Heart left ventricle (tissue), 16 donors: ENCODE measurements at regions not wholly inside any gene's neighbourhood (a gene's known extent, or its start where the extent isn't known, plus 50 kb on each side); places are given as distances from the start of the nearest gene placed in this dataset.

ENCODE experiments used
- ATAC-seq, 4 donors: fragments of 200-7000 bp; cut with Tn5 transposase; one replicate each; pipeline ENCODE4 v1.9.1; 2020 to 2022; ENCODE audit warnings: moderate library complexity in 4 of 4, mild to moderate bottlenecking in 3 of 4, moderate number of reproducible peaks in 1 of 4
- DNase-seq, 5 donors: peaks; one replicate each; pipeline ENCODE4 v3.0.0-alpha.2; 2020
- H3K27ac ChIP-seq, 12 donors: fragments of 200-600 bp; sonication (generic) in 4 of 12; one replicate each; pipeline versions ENCODE4 v1.5.0 to v1.8.0; 2016 to 2022; ENCODE audit warnings: mild to moderate bottlenecking in 2 of 12
- H3K27me3 ChIP-seq, 9 donors: fragments of 200-600 bp; sonication (generic) in 2 of 9; one replicate each; pipeline versions ENCODE4 v1.5.1 to v1.8.0; 2016 to 2022; ENCODE audit warnings: mild to moderate bottlenecking in 3 of 9
- H3K36me3 ChIP-seq, 9 donors: fragments of 200-600 bp; sonication (generic) in 2 of 9; one replicate each; pipeline versions ENCODE4 v1.5.0 to v1.8.0; 2018 to 2022; ENCODE audit warnings: mild to moderate bottlenecking in 2 of 9
- H3K4me1 ChIP-seq, 12 donors: fragments of 200-600 bp; sonication (generic) in 4 of 12; one replicate each; pipeline versions ENCODE4 v1.5.0 to v1.8.0; 2016 to 2022; ENCODE audit warnings: mild to moderate bottlenecking in 3 of 12
- H3K4me3 ChIP-seq, 12 donors: fragments of 200-600 bp; sonication (generic) in 4 of 12; one replicate each; pipeline versions ENCODE4 v1.5.0 to v1.8.0; 2017 to 2022; ENCODE audit warnings: mild to moderate bottlenecking in 9 of 12, moderate library complexity in 4 of 12
- H3K9me3 ChIP-seq, 12 donors: fragments of 200-600 bp; sonication (generic) in 4 of 12; one replicate each; pipeline versions ENCODE4 v1.5.0 to v1.8.0; 2016 to 2022; ENCODE audit warnings: mild to moderate bottlenecking in 1 of 12
- CTCF ChIP-seq, 12 donors: fragments of 200-600 bp; sonication (generic) in 4 of 12; IDR thresholded peaks; one replicate each; pipeline versions ENCODE4 v1.5.0 to v1.8.0; 2018 to 2022; ENCODE audit warnings: antibody characterized with exemption in 12 of 12, mild to moderate bottlenecking in 5 of 12
- POLR2A ChIP-seq, 2 donors: fragments of 450-650 bp; IDR thresholded peaks; one replicate each; pipeline ENCODE4 v1.6.1; 2017; ENCODE audit warnings: antibody characterized with exemption in 2 of 2, mild to moderate bottlenecking in 2 of 2, moderate library complexity in 2 of 2
- WGBS, 4 donors: extraction: QIAGEN DNeasy Blood & Tissue Kit in 2 of 4; methylation state at CpG; one replicate each; pipeline versions ENCODE4 v1.1.5 to v1.1.7; 2013 to 2018; 5-methylcytosine and 5-hydroxymethylcytosine counted together
- intact Hi-C, 10 donors: fragments of 100-400 bp; cut with DNase I; formaldehyde crosslinking; loops; one replicate each; pipeline versions ENCODE4 v1.11.1 to v1.14.2; 2022
- donor health status: ischemic (EF 13 %, LVEDD 7.1; RV severe dilation, severe dysfunction).
- donor health status: healthy with polysubstance abuse.
- donor health status: DM: no; HTN: yes; CAD: no.
- donor health status: DM: no; HTN: no; CAD: no.
- donor health status: ischemic (EF 25% LVEDD 6.9; RV normal size, moderate dysfunction).
- donor health status: ischemic (EF 25% LVEDD 5.7; RV mildly dilated, moderate dysfunction).
- donor health status: healthy.
- donor health status: DM: yes; HTN: yes; CAD: no.
- donor health status: ischemic (EF 35%, LVEDD 5.7; RV mildly dilated, moderate dysfunction).
- donor health status: nonischemic (EF 11% LVEDD 7.7; RV severe dilation, severe dysfunction).
- donor health status: DM: yes; HTN: yes; CAD: no.
- donor health status: PGD.
- donor health status: ischemic (EF 29% LVEDD 5.4; RV normal size, mild dysfunction).
- donor health status: nonischemic (EF 23%, LVEDD 6.1; RV moderate dilation, normal function).

- ATAC-seq (no peak), DNase-seq (no peak)
- Histone ChIP-seq H3K4me3 (no peak overlapping the region), H3K27me3 (no peaks in the 10 kb centered on the region), H3K9me3 (no peaks in the 10 kb centered on the region), H3K27ac (no peak overlapping the region), H3K36me3 (no peaks in the 10 kb centered on the region), H3K4me1 (peaks cover 0 to 9% (median 2%) of the 10 kb centered on the region in 12 donors)
- intact Hi-C loops, result loop anchor here in 4 of 10 donors (5.0 to 10.0 kb wide), 4 partner anchors 75 to 162 kb away; partner anchors contain the start of genes XPO1 (in 2 of the 4) and FAM161A (in 1 of the 4)
- TF ChIP-seq POLR2A (IDR thresholded peaks at IDR 0.05) (no peak), CTCF (IDR thresholded peaks at IDR 0.05) (no peak)
These were observed 152.0 kb upstream of the XPO1 start for GRCh38 chr2:61690078-61690596.

- no peak for TF ChIP-seq POLR2A (IDR thresholded peaks at IDR 0.05)
- TF ChIP-seq CTCF (IDR thresholded peaks at IDR 0.05), result no peak
- no peaks in the 10 kb centered on the region for H3K36me3 ChIP-seq
- peaks cover 0 to 8% (median 0%) of the 10 kb centered on the region in 12 donors for H3K4me1 ChIP-seq
- no peak for DNase-seq
- H3K4me3 ChIP-seq, result no peak overlapping the region
- H3K9me3 ChIP-seq, result no peaks in the 10 kb centered on the region
- H3K27ac ChIP-seq, result no peak overlapping the region
- H3K27me3 ChIP-seq, result no peaks in the 10 kb centered on the region
- 77 to 86% (median 80%) methylated on average over 5 of the region's 5 CpGs for WGBS, 4 donors
- intact Hi-C loops, result no loop called here
- ATAC-seq, result no peak
These were observed 151.4 kb upstream of the XPO1 start for GRCh38 chr2:61689568-61689967.

GRCh38 chr2:61688369-61689334 lies 150.5 kb upstream of the XPO1 start:
- no peaks in the 10 kb centered on the region for H3K27me3 ChIP-seq
- ATAC-seq, result no peak
- intact Hi-C loops, result no loop called here
- no peak for TF ChIP-seq POLR2A (IDR thresholded peaks at IDR 0.05)
- H3K4me1 ChIP-seq, result no peaks in the 10 kb centered on the region
- 88 to 91% (median 90%) methylated on average over 16 to 17 of the region's 17 CpGs for WGBS, 4 donors
- no peak overlapping the region for H3K4me3 ChIP-seq
- H3K27ac ChIP-seq, result no peak overlapping the region
- no peaks in the 10 kb centered on the region for H3K9me3 ChIP-seq
- H3K36me3 ChIP-seq, result no peaks in the 10 kb centered on the region
- no peak for DNase-seq

GRCh38 chr2:61679096-61679495 lies 140.9 kb upstream of the XPO1 start:
- no peaks in the 10 kb centered on the region for H3K4me1 ChIP-seq
- no peaks in the 10 kb centered on the region for H3K36me3 ChIP-seq
- TF ChIP-seq CTCF (IDR thresholded peaks at IDR 0.05) (no peak), POLR2A (IDR thresholded peaks at IDR 0.05) (no peak)
- intact Hi-C loops, result no loop called here
- DNase-seq, result no peak
- H3K9me3 ChIP-seq, result peaks cover 0 to 19% (median 0%) of the 10 kb centered on the region in 12 donors
- H3K4me3 ChIP-seq, result no peak overlapping the region
- peaks cover 0 to 7% (median 0%) of the 10 kb centered on the region in 9 donors for H3K27me3 ChIP-seq
- H3K27ac ChIP-seq, result no peak overlapping the region
- WGBS, 4 donors, result 83 to 88% (median 85%) methylated on average over 5 of the region's 5 CpGs
- ATAC-seq, result no peak
